HL-60/S4 treated with phorbol 12-myristate 13-acetate at 8.2 ng/mL for 4 days and 3 days (cell line): ENCODE measurements at regions not wholly inside any gene's neighbourhood (a gene's known extent, or its start where the extent isn't known, plus 50 kb on each side); places are given as distances from the start of the nearest gene placed in this dataset.
"Not testable (repeated sequence)": the region's sequence is repeated elsewhere in the genome, so short reads cannot be mapped to it uniquely, and the experiment has no call there.

ENCODE experiments used
- in situ Hi-C: fragments of 300-500 bp; cut with MboI; formaldehyde crosslinking; loops from 2 replicates; pipeline ENCODE4 v1.15.0; 2022; ENCODE audit warnings: low sequenced_read_pairs

GRCh38 chr14:71749613-71750238 lies 182.5 kb upstream of the RGS6 start:
- in situ Hi-C loops: loop anchor here (25.0 kb wide), 1 partner anchor 612 kb away; no protein-coding TSS in a partner anchor

GRCh38 chr14:71751264-71751663 lies 181.0 kb upstream of the RGS6 start:
- in situ Hi-C loops: no loop called here

GRCh38 chr14:71752111-71752738 lies 180.0 kb upstream of the RGS6 start:
- in situ Hi-C loops: no loop called here

- in situ Hi-C loops: no loop called here
Measured at GRCh38 chr14:71753126-71753830, 179.0 kb upstream of the RGS6 start.

GRCh38 chr14:71753976-71754375 lies 178.3 kb upstream of the RGS6 start:
- in situ Hi-C loops: no loop called here

GRCh38 chr14:71754422-71755095 lies 177.7 kb upstream of the RGS6 start:
- in situ Hi-C loops: no loop called here

GRCh38 chr14:71758229-71758951 lies 173.8 kb upstream of the RGS6 start:
- in situ Hi-C loops: no loop called here

GRCh38 chr14:71762575-71762974 lies 169.7 kb upstream of the RGS6 start:
- in situ Hi-C loops: no loop called here

GRCh38 chr14:71764701-71765382 lies 167.4 kb upstream of the RGS6 start:
- in situ Hi-C loops: no loop called here

- in situ Hi-C loops: no loop called here
Measured at GRCh38 chr14:71765505-71765904, 166.7 kb upstream of the RGS6 start.

- in situ Hi-C loops: no loop called here
Measured at GRCh38 chr14:71770431-71770830, 161.8 kb upstream of the RGS6 start.

- in situ Hi-C loops: not testable (repeated sequence)
Measured at GRCh38 chr14:71771421-71771820, 160.8 kb upstream of the RGS6 start.

- in situ Hi-C loops: not testable (repeated sequence)
Measured at GRCh38 chr14:71771996-71772395, 160.2 kb upstream of the RGS6 start.

GRCh38 chr14:71773898-71774481 lies 158.2 kb upstream of the RGS6 start:
- in situ Hi-C loops: no loop called here

GRCh38 chr14:71776471-71777360 lies 155.5 kb upstream of the RGS6 start:
- in situ Hi-C loops: no loop called here

- in situ Hi-C loops: no loop called here
Measured at GRCh38 chr14:71780075-71780474, 152.2 kb upstream of the RGS6 start.

GRCh38 chr14:71780822-71781221 lies 151.4 kb upstream of the RGS6 start:
- in situ Hi-C loops: no loop called here

- in situ Hi-C loops: no loop called here
Measured at GRCh38 chr14:71783088-71783487, 149.1 kb upstream of the RGS6 start.

- in situ Hi-C loops: no loop called here
Measured at GRCh38 chr14:71783786-71784185, 148.4 kb upstream of the RGS6 start.
